NCI-H2227 (cell line): ENCODE measurements at regions not wholly inside any gene's neighbourhood (a gene's known extent, or its start where the extent isn't known, plus 50 kb on each side); places are given as distances from the start of the nearest gene placed in this dataset.
"Not testable (repeated sequence)": the region's sequence is repeated elsewhere in the genome, so short reads cannot be mapped to it uniquely, and the experiment has no call there.

Source experiments
- DNase-seq: peaks from one replicate; lab custom pipeline; 2025; ENCODE audit not compliant: unreplicated experiment; lab: John Stamatoyannopoulos, UW

DNA sequence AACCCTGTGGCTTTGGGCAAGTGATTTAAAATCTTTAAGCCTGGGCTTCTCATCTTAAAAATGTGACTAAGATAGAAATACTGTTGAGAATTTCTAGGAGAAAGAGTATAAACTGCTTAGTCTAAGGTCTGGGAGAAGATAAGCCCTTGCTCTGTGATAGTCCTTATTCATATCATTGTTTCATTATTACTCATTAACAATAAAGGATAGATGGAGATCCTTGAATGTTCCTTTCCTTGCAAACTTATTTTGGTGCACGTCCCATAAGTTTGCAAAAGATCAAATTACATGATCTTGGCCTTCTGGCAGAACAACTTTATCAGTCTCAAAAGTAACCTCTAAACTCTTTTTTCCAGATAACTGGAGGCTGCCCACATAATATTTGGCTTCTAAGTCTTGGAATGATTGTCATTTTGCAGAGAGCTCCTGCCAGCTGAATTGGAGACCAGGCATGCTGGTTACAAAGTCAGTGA, 138.3 kb downstream of the FAM124B start:
- DNase-seq: no peak

DNA sequence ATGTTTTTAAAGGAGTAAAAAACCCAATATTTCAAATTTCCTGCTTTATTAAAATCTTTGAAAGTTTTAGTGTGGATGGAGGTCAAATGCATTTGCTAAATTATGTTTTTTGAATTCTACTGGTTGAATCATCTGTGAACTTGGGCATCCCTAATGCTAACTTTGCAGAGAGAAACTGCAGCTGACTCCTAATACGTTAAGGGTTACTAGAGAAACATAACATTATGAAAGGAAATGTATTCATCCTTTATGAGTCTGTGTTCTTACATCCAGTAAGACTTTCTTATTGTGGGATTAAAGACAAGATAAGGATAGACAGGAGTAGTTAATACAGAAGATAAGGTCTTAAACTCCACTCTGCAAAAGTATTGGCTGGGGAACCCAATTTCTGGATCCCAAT, 140.6 kb downstream of the FAM124B start:
- DNase-seq: no peak

DNA sequence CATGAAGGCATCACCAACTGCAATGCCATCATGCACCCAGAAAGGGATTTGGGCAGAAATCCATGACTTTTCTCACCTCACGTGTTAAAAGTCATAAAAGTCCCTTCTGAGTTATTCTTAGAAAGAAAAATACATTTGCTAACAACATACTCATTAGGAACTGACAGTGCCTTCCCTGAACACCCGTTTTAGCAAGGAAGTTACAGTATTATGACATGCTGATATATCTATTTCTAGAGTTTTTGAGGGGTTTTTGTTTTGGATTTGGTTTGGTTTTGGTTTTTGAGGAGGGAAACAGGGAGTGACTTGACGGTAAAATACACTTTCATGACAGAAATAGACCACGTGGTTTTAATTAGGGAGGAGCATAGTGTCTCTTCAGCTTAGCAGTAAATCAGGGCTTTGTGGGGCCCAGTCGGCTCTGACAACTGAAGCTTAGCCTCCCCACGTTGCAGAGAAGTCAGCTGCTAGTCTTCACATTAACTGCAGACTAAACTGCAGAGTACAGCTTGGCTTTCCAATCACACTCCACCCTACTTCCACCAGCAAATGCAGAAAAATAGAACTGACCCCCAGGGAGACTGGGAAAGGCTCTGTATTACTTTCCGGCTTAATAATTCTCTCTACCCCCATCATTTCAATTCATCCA, 141.4 kb downstream of the FAM124B start:
- DNase-seq: no peak

DNA sequence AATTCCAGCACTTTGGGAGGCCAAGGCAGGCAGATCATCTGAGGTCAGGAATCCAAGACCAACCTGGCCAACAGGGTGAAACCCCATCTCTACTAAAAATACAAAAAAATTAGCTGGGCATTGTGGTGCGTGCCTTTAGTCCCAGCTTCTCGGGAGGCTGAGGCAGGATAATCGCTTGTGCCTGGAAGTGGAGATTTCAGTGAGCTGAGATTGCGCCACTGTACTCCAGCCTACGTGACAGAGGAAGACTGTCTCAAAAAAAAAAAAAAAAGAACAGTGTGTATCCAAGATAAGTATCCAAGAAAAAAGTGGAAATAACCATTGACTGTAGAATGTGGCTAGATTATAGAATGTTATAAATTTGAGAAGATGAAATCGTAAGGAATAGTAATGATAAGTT, 142.1 kb downstream of the FAM124B start:
- no peak for DNase-seq

DNA sequence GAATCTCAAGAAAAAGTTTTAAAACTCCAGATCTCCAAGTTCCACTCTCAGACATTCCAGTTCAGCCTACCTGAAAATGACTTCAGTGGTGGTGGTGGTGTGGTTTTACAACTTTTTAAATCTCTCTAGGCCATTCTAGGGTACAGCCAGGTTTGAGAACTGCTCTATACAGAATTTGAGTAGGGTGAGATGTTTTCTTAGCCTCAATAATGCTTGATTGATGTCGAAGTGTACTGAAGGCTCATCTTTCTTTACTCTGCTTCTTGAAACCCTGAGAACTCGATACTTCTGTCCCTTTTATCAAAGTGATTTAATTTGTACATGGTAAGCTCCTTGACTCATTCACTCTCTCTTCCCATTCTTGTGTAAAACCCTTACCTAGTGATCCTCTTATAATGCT, 143.8 kb downstream of the FAM124B start:
- no peak for DNase-seq

DNA sequence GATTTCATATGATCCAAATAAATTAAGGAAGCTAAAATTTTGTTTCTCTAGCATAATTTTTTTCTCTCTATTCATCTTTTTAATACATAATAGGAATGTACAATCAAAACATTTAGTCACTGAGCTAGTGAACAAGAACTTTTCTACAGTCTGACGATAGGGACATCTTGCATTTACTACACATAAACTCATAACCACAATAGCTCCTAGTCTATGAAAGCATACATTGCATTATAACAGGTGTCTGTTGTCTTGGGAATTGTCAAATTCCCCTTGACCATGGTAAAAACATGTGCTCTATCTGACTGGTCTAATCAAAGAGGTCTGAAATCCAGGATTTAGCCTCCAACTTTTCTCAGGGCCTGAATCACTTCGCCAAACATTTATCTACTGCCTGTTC, 144.8 kb downstream of the FAM124B start:
- no peak for DNase-seq

DNA sequence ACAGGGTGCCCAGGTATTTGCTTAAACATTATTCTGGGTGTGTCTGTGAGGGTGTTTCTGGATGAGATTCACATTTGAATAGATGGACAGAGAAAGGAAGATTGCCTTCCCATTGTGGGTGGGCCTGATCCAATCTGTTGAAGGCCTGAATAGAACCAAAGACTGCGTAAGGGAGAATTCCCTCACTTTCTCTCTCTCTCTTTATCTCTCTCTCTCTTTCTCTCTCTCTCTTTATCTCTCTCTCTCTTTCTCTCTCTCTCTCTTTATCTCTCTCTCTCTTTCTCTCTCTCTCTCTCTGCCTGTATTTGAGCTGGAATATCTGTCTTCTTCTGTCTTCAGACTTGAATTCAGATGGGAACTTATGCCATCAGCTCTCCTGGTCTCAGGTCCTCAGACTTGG, 148.4 kb downstream of the FAM124B start:
- no peak for DNase-seq

DNA sequence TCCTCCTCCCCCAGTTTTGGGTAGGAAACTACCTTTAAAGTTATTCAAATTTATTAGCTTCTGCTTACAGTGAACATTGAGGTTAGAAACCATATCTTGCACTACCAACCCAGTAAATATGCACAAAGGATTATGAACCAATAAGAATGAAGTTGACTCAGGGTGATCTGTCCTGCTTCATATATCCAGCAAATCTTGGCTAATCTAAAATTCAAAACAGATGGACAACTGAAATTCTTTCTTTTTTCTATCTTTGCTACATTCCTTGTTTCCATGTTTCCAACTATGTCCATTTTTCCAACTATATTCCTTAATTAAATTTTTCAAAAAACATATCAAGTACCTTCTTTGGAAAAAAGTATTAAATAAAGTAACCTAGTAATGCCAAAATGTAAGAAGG, 149.3 kb downstream of the FAM124B start:
- no peak for DNase-seq

DNA sequence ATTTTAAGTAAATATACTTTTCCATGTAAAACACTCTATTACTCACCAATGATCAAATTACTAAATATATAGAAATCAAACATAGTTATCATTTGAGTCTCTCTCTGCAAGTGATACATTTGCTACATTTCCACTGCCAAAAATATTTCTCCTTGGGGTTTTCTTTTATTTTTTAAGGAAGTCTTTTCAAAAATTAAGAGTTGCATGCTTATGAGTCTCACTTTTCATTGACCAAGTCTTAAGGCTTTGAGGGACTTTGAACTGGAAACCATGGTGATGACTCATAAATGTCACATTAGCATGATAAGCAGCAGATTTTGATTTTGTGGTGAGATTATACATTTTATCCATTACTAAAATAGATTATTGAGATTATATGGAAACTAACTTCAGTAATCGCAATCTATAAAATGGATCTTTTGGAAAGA, 152.9 kb downstream of the FAM124B start:
- DNase-seq: no peak

DNA sequence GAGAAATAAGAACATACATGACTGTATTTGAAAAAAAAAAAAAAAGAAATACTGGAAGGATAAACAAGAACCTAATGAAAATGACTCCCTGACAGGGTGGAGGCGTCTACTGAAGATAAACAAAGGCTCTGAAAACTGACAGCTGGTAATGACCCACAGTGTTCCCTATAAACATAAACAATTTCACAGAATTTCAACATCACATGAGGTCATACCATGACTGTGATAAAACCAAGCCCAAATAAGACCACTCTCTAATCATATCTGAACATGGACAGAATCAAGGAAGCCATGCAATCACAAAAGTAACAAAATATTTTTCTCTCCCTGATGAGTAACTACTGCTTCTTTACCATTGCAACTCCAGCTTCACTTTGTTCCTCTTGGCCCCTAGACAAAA, 159.3 kb downstream of the FAM124B start:
- no peak for DNase-seq

DNA sequence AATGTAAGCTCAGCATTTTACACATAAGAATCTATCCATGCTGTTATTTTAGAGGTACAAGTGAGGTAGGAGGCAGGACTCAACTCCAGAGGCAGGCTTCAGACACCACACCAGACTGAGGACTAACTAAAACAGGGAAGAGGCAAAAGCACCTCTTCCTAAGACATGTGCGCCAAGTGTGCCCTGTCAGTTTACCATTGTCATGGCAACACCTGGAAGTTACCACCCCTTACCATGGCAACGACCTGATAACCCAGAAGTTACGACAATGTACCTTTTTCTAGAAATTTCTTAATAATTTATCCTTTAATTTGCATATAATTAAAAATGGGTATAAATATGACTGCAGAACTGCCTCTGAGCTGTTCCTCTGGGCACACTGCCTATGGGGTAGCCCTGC, 160.1 kb downstream of the FAM124B start:
- DNase-seq: no peak

DNA sequence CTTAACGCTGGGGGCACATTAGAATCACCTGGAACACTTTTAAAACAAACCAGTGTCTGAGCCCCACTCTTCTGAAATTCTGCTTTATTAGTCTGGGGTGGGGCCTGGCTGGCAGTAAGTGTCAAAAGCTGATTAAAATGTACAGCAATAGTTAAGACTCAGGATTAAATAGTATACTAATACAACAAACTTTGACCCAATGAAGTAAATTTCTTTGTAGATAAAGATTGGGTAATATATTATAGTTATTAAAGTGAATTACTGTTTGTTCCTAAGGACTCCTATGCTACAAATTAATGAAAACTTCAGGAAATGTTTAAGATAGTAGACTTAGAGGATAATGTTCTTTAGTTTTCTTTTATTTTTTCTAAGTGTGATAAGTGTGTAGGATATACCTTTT, 160.9 kb downstream of the FAM124B start:
- no peak for DNase-seq

DNA sequence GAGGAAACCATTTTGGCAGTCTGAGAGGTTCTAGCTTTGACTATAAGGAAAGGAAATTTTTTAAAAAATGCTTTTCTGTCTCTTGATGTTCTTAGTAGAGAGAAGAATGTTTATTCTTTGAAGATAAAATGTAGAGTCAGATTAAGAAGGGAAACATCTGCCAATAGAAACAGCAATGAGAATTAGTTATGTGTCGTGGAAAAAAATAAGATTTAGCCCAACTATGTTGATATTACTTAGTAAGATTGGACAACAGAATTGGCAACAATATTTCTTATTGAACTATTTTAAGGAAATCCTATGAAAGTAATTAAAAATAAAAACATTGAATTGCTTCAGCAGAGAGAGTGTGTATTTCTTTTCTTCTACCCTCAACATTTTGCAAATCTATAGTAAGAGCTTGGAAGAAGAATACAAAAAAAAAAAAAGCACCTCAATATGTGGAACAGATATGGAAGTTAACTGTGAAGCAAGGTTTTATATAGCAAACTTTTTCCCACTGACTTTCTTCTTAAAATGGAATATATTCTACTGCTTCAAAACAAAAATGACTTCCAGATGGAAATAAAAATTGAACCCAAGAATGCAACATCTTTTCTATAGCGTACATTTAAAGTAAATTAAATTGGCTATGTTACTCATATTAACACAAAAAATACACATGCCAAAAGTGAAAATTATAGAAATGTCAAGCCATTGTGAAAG, 177.9 kb downstream of the FAM124B start:
- no peak for DNase-seq

DNA sequence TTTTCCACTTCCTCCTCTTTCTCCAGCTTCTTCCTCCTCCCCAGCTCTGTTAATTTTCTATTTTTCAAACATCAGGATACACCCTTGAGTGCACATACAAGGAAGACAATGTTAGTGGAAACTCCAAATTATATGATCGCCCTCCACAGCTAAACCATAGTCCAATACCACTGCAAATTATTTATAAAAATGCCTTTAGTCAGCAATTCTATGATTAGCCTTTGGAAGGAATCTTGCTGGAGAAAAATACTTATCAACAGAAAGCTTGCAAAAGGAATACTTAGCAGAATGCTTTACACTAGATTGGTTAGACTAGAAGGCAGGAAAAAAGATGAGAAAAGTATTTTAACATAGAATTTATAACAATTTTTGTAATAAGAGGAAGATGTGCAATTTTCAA, 178.9 kb downstream of the FAM124B start:
- DNase-seq: no peak

DNA sequence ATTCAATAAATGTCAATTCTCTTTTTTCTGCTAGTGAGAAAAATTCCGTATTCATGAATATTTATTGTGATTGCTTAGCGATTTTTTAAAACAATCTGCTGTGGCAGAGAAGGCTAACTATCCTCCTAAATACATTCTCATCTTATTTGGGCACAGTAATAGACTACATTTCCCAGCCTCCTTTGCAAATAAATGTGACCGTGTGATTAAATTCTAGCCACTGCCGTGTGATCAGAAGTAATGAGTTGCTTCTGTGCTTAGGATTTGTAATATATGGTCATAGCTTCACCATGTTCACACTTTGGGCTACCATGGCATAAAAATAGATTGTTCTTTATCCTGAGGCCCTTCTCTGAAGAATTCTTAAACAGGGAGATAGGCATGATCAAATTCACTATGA, 179.6 kb downstream of the FAM124B start:
- DNase-seq: peak; percentile 12

DNA sequence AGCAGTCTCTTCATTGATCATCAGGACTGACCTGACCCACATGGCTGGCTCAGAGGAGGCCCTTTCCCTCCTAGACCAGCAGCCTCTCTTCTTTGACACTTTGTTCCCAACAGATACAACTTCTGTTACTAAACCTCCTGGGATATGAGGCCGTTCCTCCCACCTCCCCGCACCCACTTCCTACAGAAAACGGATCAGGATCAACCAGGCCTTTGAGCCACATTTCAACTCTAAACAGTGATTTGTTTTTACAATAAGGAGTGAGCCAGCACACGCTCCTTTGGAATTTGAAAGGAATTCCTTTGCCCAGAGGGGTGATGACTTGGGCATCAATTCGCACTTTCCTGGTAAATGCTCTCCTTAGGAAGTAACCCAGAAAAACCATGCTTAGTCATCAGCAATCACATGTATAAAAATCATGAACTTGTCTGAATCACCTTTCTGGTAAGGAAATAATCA, 180.4 kb downstream of the FAM124B start:
- no peak for DNase-seq

DNA sequence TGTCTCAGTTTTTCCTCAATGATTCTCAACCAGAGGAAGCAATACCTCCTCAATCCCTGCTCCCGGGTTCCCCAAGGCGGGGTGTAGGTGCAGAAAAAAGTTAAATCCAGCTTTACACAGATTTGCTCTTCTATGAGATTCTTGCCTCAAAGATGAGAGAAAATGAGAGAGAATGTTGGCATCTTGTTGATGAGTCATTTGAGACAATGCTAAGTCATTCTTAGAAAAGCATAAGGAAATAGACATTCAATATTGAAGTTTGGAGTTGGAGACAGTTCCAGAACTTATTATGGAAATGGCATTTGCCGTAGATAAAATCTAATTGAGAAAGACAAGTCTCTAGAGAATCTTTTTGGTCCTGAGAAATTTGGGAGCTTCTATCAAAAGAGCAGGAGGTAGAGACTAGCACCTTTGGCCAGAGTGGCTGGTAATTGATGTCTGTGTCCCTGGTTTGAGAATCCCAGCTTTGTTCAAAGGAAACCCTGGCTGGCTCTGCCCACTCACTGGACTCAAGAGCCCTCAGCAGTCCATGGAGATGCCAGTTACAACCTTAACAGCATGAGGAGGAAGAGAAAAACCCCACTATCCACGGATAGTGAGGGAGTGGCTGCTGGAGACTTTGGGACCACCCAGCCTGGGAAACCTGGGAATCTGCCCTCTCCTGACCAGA, 181.2 kb downstream of the FAM124B start:
- no peak for DNase-seq

DNA sequence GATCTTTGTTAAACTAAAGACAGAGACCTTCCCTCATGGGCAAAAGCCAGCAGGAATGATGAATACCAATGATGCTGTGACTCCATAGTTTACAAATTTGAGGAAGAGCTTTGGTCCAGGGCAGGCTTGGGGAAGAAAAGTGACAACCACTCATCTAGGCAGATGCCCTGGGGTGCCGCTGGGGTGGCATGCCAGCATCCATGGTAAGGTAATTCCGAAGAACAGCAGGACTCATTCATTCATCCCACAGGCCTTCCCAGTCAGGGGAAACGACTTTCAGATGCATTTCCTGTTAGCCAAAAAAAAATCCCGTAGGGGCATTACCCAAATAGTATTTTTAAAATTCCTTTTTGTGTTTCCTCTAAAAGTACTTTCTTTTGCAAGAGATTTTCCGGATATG, 180.7 kb upstream of the SERPINE2 start:
- no peak for DNase-seq

DNA sequence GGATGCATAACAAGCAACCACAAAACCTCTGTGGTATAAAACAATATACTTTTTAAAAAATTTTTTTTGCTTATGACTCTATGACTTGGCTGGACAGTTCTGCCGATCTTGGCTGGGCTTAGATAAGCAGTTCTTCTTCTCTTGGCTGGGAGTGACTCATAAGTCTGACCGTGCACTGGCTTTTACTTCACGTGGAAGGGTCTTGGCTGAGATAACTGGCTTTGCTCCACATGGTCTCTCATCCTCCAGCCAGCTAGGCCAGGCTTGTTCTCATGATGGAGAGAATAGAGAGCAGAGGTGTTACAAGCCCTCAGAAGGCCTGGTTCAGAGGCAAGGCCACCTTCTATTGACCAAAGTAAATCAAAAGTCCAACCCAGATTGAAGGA, 178.9 kb upstream of the SERPINE2 start:
- DNase-seq: no peak

DNA sequence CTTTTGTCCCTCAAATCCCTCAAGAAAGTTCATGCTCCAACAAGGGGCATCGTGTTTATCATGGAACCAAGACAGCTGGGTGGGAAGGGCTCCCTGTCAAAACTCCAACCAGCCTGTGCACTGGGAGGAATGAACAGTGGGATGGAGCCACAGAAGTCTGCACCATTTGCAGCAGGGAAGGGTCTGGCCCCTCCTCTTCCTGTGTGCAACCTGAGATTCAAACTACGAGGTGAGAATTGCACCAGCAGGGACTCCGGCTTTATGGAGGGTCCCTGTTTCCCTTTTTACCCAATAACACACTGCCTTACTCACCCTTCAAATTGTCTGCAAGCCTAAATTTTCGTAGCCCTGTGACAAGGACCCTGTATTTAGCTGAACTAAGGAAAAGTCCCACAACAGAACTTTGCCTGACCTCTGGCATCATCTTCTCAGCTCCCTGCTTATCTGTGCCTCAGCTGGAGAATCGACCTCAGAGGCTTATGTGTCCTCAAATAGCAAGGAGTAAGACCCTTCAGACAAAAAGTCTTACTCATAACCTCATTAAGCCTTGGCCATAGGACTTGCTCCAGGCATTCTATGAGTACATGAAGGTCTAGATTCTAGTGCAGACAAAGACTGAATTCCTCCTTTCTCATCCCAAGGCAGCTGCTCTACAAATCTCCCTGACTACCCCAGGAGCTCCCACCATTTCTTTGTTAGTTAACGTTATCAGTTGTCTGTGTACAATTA, 178.3 kb upstream of the SERPINE2 start:
- DNase-seq: no peak

DNA sequence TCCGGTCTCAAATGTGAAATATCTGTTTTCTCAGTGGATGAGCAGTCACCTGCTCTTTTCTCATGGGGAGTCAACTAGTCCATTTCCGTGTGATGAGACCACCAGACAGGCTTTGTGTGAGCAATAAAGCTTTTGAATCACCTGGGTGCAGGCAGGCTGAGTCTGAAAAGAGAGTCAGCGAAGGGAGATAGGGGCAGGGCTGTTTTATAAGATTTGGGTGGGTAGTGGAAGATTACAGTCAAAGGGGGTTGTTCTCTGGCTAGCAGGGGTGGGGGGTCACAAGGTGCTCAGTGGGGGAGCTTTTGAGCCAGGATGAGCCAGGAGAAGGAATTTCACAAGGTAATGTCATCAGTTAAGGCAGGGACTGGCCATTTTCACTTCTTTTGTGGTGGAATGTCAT, 176.5 kb upstream of the SERPINE2 start:
- not testable (repeated sequence) for DNase-seq

DNA sequence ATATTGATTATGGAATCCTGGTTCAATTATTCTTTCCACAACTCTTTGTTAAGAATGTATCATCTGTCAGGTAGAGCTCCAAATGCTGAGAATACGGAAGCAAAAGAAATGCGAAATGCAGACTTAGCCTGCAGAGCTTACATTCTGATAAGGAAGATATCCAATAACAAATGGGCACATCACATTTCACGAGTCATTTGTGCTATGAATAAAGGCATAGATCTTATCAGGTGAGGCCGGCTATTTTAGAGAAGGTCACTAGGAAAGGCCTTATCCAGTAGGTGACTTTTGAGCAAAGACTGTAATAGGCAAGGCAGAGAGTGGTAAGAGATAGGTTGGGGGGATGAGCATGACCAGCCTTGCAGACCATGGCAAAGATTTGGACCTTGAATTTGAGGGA, 174.3 kb upstream of the SERPINE2 start:
- DNase-seq: no peak
